ENCODE measurements at regions not wholly inside any gene's neighbourhood (a gene's known extent, or its start where the extent isn't known, plus 50 kb on each side); places are given as distances from the start of the nearest gene placed in this dataset.

GRCh38 chr15:91447991-91448644, 348.1 kb downstream of the SV2B start:
- TF ChIP-seq CTCF (IDR thresholded peaks at IDR 0.05) (no peak), POLR2A (IDR thresholded peaks at IDR 0.05) (no peak)

Data from testis (tissue), 2 donors.